Small intestine (tissue), 7 donors: ENCODE measurements at regions not wholly inside any gene's neighbourhood (a gene's known extent, or its start where the extent isn't known, plus 50 kb on each side); places are given as distances from the start of the nearest gene placed in this dataset.
A peak's percentile ranks its signal among the peaks of the same experiment; 100 is the strongest.

Source experiments
- DNase-seq, 2 donors: peaks; one replicate each; pipeline versions ENCODE4 v3.0.0 to v3.0.0-alpha.2; 2013
- FAIRE-seq: peaks from 2 replicates; lab custom pipeline; 2012; peaks lifted over from hg19 to GRCh38; lab: Jason Lieb, UNC
- H3K27ac ChIP-seq, 3 donors: one replicate each; pipeline ENCODE4 v1.5.1; 2013; ENCODE audit warnings: low read length in 2 of 3, mild to moderate bottlenecking in 2 of 3, control low read depth in 1 of 3, inconsistent platforms in 1 of 3, low read depth in 1 of 3, moderate library complexity in 1 of 3
- H3K27me3 ChIP-seq, 3 donors: one replicate each; pipeline ENCODE4 v1.6.1; 2013; ENCODE audit warnings: low read length in 3 of 3, inconsistent platforms in 1 of 3; ENCODE audit not compliant: control insufficient read depth in 3 of 3, insufficient read depth in 3 of 3
- H3K36me3 ChIP-seq, 3 donors: one replicate each; pipeline ENCODE4 v1.6.1; 2013; ENCODE audit warnings: low read length in 3 of 3, inconsistent platforms in 1 of 3, low read depth in 1 of 3, mild to moderate bottlenecking in 1 of 3, moderate library complexity in 1 of 3; ENCODE audit not compliant: control insufficient read depth in 3 of 3, insufficient read depth in 2 of 3
- H3K4me1 ChIP-seq, 3 donors: one replicate each; pipeline ENCODE4 v1.6.1; 2013; ENCODE audit warnings: low read length in 2 of 3, inconsistent platforms in 1 of 3, low read depth in 1 of 3, mild to moderate bottlenecking in 1 of 3, moderate library complexity in 1 of 3; ENCODE audit not compliant: control insufficient read depth in 3 of 3, insufficient read depth in 2 of 3
- H3K4me3 ChIP-seq, 3 donors: one replicate each; pipeline ENCODE4 v1.5.1; 2013; ENCODE audit warnings: low read length in 3 of 3, control low read depth in 1 of 3, inconsistent platforms in 1 of 3, low read depth in 1 of 3, mild to moderate bottlenecking in 1 of 3, moderate library complexity in 1 of 3
- H3K9me3 ChIP-seq, 2 donors: one replicate each; pipeline ENCODE4 v1.6.1; 2013; ENCODE audit warnings: low read depth in 1 of 2, low read length in 1 of 2; ENCODE audit not compliant: control insufficient read depth in 2 of 2, insufficient read depth in 1 of 2
- WGBS, 3 donors: extraction: QIAGEN DNeasy Blood & Tissue Kit; methylation state at CpG; one replicate each; pipeline ENCODE4 v1.1.7; 2013; 5-methylcytosine and 5-hydroxymethylcytosine counted together
- donor health status: healthy with polysubstance abuse.
- donor health status: control.
- donor health status: control.
- donor health status: Bipolar disorder and iron deficiency.
- donor health status: healthy.

DNA sequence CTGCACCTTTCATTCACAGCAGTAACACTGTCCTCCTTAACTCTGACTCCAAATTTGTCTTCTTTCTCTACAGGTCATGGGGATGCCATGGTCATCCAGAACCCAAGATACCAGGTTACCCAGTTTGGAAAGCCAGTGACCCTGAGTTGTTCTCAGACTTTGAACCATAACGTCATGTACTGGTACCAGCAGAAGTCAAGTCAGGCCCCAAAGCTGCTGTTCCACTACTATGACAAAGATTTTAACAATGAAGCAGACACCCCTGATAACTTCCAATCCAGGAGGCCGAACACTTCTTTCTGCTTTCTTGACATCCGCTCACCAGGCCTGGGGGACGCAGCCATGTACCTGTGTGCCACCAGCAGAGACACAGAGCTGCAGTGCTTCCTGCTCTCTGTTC lies 156.2 kb upstream of the PRSS1 start:
- H3K36me3 ChIP-seq, result no peaks in the 10 kb centered on the region
- H3K9me3 ChIP-seq, result no peaks in the 10 kb centered on the region
- no peak overlapping the region for H3K4me3 ChIP-seq
- 74 to 93% (median 89%) methylated on average over 4 of the region's 4 CpGs for WGBS, 3 donors
- H3K27me3 ChIP-seq, result peaks cover 0 to 7% (median 4%) of the 10 kb centered on the region in 3 donors
- no peaks in the 10 kb centered on the region for H3K4me1 ChIP-seq
- H3K27ac ChIP-seq, result no peak overlapping the region
- DNase-seq (no peak), FAIRE-seq (no peak)

DNA sequence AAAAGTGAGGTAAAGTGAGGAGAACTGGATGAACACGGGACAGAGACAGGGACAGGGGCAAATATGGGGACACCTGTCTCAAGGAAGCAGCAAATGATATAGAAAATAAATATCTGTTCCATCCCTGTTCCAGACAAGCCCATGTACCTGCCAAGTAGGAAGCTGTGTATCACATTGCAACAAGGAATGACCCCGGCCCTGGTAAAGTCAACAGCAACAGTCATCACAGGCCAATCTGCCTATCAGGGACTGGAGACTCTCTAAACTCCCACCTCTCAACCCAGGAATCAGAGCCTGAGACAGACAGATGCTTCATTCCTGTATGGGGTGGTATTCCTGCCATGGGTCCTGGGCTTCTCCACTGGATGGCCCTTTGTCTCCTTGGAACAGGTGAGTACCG lies 156.6 kb upstream of the PRSS1 start:
- H3K4me1 ChIP-seq, result no peaks in the 10 kb centered on the region
- WGBS, 3 donors, result 69 to 86% (median 84%) methylated on average over 3 of the region's 3 CpGs
- H3K36me3 ChIP-seq, result no peaks in the 10 kb centered on the region
- H3K9me3 ChIP-seq, result no peaks in the 10 kb centered on the region
- no peak for FAIRE-seq
- no peak overlapping the region for H3K27ac ChIP-seq
- peaks cover 0 to 5% (median 4%) of the 10 kb centered on the region in 3 donors for H3K27me3 ChIP-seq
- no peak overlapping the region for H3K4me3 ChIP-seq
- DNase-seq, result no peak

GRCh38 chr7:142592231-142592630 lies 157.0 kb upstream of the PRSS1 start:
- DNase-seq, result no peak
- 79 to 88% (median 85%) methylated on average over 2 of the region's 2 CpGs for WGBS, 3 donors
- Histone ChIP-seq H3K27ac (no peak overlapping the region), H3K9me3 (no peaks in the 10 kb centered on the region), H3K4me1 (no peaks in the 10 kb centered on the region), H3K4me3 (no peak overlapping the region), H3K36me3 (no peaks in the 10 kb centered on the region), H3K27me3 (peaks cover 0 to 5% (median 4%) of the 10 kb centered on the region in 3 donors)
- no peak for FAIRE-seq

DNA sequence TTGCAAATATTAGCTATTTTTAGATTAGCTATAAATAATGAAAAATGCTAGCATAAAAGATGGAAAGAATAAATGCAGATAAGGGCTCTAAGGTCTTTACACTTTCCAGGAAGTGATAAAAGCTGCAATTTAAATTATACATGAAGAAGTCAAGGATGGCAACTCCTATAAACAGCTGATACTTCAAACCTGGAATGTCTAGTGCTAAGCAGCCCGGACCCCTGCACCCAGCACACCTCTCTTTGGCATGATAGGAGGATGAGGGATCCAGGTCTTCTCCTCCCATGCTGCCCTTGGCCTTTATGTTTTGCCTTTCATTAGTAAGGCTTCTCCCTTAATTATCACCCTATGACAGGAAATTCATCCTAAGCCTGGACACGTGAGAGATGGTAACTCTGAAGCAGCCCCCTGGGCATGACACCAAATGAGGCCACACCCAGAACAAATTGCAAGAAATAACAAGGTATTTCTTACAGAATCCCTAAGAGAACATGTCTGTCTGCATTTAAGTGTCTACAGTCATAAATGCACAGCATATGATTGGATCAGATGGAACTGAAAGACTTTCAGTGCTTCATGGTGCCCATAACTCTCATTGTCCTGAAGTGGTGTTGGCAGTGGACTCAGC lies 158.3 kb upstream of the PRSS1 start:
- FAIRE-seq, result no peak
- H3K4me3 ChIP-seq, result no peak overlapping the region
- no peak for DNase-seq
- H3K27ac ChIP-seq, result no peak overlapping the region
- no peaks in the 10 kb centered on the region for H3K36me3 ChIP-seq
- 65 to 76% (median 67%) methylated on average over 2 of the region's 2 CpGs for WGBS, 3 donors
- peaks cover 0 to 2% (median 0%) of the 10 kb centered on the region in 3 donors for H3K4me1 ChIP-seq
- peaks cover 0 to 4% (median 3%) of the 10 kb centered on the region in 3 donors for H3K27me3 ChIP-seq
- no peaks in the 10 kb centered on the region for H3K9me3 ChIP-seq

DNA sequence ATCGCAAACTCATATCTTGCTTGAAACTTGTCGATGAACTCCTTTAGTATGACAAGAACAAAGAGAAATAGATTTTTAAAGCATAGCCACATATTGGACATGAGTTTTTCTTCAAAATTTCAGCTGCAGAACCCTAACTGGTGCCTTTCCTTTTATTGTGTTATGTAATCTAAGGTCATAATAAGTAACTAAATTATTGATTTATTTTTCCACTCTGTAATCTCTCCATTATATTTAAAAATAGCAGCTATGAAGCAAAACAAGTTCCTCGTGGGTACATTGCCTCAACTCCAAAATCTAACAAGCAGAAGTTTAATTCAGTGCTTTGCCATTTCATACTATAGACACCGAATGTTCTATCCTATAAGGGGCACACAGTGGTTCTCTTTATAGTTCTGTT lies 159.2 kb upstream of the PRSS1 start:
- Histone ChIP-seq H3K4me1 (peaks cover 0 to 2% (median 0%) of the 10 kb centered on the region in 3 donors), H3K9me3 (no peaks in the 10 kb centered on the region), H3K4me3 (no peak overlapping the region), H3K27ac (no peak overlapping the region), H3K27me3 (peaks cover 0 to 4% (median 3%) of the 10 kb centered on the region in 3 donors), H3K36me3 (no peaks in the 10 kb centered on the region)
- FAIRE-seq, result no peak
- DNase-seq, result no peak
- 67 to 75% (median 69%) methylated on average over 4 of the region's 4 CpGs for WGBS, 3 donors

GRCh38 chr7:142587578-142588191 lies 161.6 kb upstream of the PRSS1 start:
- Histone ChIP-seq H3K9me3 (no peaks in the 10 kb centered on the region), H3K4me1 (peaks cover 0 to 2% (median 0%) of the 10 kb centered on the region in 3 donors), H3K4me3 (no peak overlapping the region), H3K27me3 (peaks cover 0 to 2% (median 0%) of the 10 kb centered on the region in 3 donors), H3K27ac (no peak overlapping the region), H3K36me3 (no peaks in the 10 kb centered on the region)
- 66 to 73% (median 70%) methylated on average over 5 of the region's 5 CpGs for WGBS, 3 donors
- DNase-seq, result peak; percentile 62 to 65
- FAIRE-seq, result no peak

DNA sequence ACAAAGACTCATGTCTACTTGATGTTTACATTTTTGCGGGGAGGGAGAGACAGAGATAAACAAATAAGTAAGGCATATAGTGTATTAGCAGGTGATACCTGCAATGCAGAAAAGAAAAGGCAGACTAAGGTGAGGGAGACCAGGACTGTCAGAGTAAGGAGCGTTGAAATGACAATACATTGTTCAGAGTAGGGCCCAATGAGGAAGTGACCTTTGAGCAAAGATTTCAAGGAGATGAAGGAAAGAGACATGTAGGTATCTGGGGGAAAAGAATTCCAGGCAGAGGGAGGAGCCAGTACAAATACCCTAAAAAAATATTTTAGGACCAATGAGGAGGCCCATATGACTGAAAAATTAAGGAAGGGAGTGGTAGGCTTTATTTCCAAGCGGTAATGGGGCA lies 162.7 kb upstream of the PRSS1 start:
- Histone ChIP-seq H3K36me3 (no peaks in the 10 kb centered on the region), H3K27me3 (peaks cover 0 to 2% (median 0%) of the 10 kb centered on the region in 3 donors), H3K27ac (no peak overlapping the region), H3K4me3 (no peak overlapping the region), H3K9me3 (no peaks in the 10 kb centered on the region), H3K4me1 (peaks cover 0 to 2% (median 0%) of the 10 kb centered on the region in 3 donors)
- DNase-seq, result peak; percentile 33 to 56
- no peak for FAIRE-seq
- 53 to 62% (median 55%) methylated on average over 3 of the region's 3 CpGs for WGBS, 3 donors

DNA sequence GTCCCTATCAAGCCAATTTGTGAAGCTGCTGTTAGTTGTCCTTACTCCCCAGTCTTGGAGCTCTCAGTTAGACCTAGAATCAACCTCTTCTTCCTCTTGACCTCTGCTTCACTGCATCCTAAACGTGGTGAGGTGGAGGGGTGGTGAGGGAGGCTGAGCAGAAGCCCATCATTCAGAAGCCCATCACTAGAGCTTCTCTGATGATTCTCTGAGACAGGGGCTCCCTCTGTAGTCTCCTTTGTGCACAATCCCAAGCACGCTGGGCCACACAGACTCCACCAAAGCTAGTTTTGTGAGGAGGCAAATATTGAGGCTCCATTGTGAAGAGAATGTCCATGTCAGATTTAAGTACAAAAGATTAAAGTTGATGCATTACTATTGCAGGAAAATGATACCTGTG lies 163.8 kb upstream of the PRSS1 start:
- H3K4me3 ChIP-seq, result no peak overlapping the region
- WGBS, 3 donors, result 57 to 79% (median 66%) methylated on average over 2 of the region's 2 CpGs

More for the DNA sequence above, 163.8 kb upstream of the PRSS1 start:
- Histone ChIP-seq H3K27me3 (no peaks in the 10 kb centered on the region), H3K36me3 (no peaks in the 10 kb centered on the region), H3K9me3 (no peaks in the 10 kb centered on the region), H3K4me1 (peaks cover 0 to 2% (median 0%) of the 10 kb centered on the region in 3 donors), H3K27ac (no peak overlapping the region)
- FAIRE-seq (no peak), DNase-seq (no peak)
